H1 (cell line): ENCODE measurements at regions not wholly inside any gene's neighbourhood (a gene's known extent, or its start where the extent isn't known, plus 50 kb on each side); places are given as distances from the start of the nearest gene placed in this dataset.

Source experiments
- ASH2L ChIP-seq: fragments of 200-600, 300-600 bp; sonication (generic); IDR thresholded peaks from one replicate; pipeline ENCODE4 v1.7.1; 2017; ENCODE audit warnings: low read length
- EZH2 ChIP-seq: fragments of 200-600 bp; sonication (generic); IDR thresholded peaks from 2 replicates; pipeline ENCODE4 v1.7.1; 2012; ENCODE audit warnings: low read depth, mild to moderate bottlenecking, moderate library complexity, low read length, inconsistent platforms; ENCODE audit not compliant: severe bottlenecking
- FOSL1 ChIP-seq: IDR thresholded peaks from 2 replicates; pipeline ENCODE4 v1.6.1; 2011; ENCODE audit warnings: mild to moderate bottlenecking, low read depth, low read length, moderate library complexity; ENCODE audit not compliant: insufficient read depth
- NANOG ChIP-seq: IDR thresholded peaks from 2 replicates; pipeline ENCODE4 v1.6.1; 2011; ENCODE audit warnings: low read length, low read depth, mild to moderate bottlenecking, inconsistent platforms; ENCODE audit not compliant: insufficient read depth, poor library complexity, severe bottlenecking
- SRF ChIP-seq: IDR thresholded peaks from 2 replicates; pipeline ENCODE4 v1.6.1; 2011; ENCODE audit warnings: mild to moderate bottlenecking, low read depth, low read length, moderate library complexity
- SUZ12 ChIP-seq: fragments of 200-600 bp; sonication (generic); IDR thresholded peaks from 2 replicates; pipeline ENCODE4 v1.6.1; 2012; ENCODE audit warnings: mild to moderate bottlenecking, inconsistent platforms, low read length, moderate library complexity, mixed read lengths
- TF ChIP-seq, protein P1 (sequence below): fragments of 300-600 bp; sonication (generic); IDR thresholded peaks from 2 replicates; pipeline ENCODE4 v1.7.1; 2012; ENCODE audit warnings: low read length, moderate library complexity, mild to moderate bottlenecking, inconsistent platforms; ENCODE audit not compliant: insufficient replicate concordance
- TF ChIP-seq, protein P2 (sequence below): IDR thresholded peaks from 2 replicates; pipeline ENCODE4 v1.6.1; 2012; ENCODE audit warnings: low read length, inconsistent platforms
- TF ChIP-seq, protein P3 (sequence below): IDR thresholded peaks from 2 replicates; pipeline ENCODE4 v1.6.1; 2012; ENCODE audit warnings: inconsistent platforms

DNA sequence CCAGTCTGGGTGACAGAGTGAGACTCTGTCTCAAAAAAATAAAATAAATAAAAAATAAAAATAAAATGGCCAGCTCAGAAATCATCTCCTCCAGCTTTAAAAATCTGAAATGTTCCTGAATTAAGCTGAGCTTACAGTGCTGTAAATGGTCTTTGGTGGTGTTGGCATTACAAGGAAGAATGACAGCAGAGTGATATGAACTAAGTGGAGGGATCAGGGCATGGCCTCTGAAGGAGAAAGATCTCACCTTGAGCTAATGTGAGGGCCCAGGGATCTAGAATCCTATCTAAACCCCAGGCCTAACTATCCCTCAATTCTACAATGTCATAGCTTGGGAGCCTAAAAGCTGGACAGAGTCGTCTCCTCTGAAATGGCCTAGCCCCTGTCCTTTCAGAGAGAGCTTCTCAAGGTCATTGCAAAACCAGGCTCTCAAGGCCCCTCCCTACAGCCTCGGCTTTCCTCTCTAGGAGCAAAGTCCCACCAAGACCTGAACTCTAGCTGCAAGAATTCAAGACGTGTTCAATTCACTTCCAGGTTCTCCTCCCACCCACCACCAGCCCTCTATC is 345.4 kb downstream of the BUD13 start (continued):
- TF ChIP-seq, protein P1, sequence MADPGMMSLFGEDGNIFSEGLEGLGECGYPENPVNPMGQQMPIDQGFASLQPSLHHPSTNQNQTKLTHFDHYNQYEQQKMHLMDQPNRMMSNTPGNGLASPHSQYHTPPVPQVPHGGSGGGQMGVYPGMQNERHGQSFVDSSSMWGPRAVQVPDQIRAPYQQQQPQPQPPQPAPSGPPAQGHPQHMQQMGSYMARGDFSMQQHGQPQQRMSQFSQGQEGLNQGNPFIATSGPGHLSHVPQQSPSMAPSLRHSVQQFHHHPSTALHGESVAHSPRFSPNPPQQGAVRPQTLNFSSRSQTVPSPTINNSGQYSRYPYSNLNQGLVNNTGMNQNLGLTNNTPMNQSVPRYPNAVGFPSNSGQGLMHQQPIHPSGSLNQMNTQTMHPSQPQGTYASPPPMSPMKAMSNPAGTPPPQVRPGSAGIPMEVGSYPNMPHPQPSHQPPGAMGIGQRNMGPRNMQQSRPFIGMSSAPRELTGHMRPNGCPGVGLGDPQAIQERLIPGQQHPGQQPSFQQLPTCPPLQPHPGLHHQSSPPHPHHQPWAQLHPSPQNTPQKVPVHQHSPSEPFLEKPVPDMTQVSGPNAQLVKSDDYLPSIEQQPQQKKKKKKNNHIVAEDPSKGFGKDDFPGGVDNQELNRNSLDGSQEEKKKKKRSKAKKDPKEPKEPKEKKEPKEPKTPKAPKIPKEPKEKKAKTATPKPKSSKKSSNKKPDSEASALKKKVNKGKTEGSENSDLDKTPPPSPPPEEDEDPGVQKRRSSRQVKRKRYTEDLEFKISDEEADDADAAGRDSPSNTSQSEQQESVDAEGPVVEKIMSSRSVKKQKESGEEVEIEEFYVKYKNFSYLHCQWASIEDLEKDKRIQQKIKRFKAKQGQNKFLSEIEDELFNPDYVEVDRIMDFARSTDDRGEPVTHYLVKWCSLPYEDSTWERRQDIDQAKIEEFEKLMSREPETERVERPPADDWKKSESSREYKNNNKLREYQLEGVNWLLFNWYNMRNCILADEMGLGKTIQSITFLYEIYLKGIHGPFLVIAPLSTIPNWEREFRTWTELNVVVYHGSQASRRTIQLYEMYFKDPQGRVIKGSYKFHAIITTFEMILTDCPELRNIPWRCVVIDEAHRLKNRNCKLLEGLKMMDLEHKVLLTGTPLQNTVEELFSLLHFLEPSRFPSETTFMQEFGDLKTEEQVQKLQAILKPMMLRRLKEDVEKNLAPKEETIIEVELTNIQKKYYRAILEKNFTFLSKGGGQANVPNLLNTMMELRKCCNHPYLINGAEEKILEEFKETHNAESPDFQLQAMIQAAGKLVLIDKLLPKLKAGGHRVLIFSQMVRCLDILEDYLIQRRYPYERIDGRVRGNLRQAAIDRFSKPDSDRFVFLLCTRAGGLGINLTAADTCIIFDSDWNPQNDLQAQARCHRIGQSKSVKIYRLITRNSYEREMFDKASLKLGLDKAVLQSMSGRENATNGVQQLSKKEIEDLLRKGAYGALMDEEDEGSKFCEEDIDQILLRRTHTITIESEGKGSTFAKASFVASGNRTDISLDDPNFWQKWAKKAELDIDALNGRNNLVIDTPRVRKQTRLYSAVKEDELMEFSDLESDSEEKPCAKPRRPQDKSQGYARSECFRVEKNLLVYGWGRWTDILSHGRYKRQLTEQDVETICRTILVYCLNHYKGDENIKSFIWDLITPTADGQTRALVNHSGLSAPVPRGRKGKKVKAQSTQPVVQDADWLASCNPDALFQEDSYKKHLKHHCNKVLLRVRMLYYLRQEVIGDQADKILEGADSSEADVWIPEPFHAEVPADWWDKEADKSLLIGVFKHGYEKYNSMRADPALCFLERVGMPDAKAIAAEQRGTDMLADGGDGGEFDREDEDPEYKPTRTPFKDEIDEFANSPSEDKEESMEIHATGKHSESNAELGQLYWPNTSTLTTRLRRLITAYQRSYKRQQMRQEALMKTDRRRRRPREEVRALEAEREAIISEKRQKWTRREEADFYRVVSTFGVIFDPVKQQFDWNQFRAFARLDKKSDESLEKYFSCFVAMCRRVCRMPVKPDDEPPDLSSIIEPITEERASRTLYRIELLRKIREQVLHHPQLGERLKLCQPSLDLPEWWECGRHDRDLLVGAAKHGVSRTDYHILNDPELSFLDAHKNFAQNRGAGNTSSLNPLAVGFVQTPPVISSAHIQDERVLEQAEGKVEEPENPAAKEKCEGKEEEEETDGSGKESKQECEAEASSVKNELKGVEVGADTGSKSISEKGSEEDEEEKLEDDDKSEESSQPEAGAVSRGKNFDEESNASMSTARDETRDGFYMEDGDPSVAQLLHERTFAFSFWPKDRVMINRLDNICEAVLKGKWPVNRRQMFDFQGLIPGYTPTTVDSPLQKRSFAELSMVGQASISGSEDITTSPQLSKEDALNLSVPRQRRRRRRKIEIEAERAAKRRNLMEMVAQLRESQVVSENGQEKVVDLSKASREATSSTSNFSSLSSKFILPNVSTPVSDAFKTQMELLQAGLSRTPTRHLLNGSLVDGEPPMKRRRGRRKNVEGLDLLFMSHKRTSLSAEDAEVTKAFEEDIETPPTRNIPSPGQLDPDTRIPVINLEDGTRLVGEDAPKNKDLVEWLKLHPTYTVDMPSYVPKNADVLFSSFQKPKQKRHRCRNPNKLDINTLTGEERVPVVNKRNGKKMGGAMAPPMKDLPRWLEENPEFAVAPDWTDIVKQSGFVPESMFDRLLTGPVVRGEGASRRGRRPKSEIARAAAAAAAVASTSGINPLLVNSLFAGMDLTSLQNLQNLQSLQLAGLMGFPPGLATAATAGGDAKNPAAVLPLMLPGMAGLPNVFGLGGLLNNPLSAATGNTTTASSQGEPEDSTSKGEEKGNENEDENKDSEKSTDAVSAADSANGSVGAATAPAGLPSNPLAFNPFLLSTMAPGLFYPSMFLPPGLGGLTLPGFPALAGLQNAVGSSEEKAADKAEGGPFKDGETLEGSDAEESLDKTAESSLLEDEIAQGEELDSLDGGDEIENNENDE, result no peak
- TF ChIP-seq FOSL1 (no peak), SRF (no peak), EZH2 (no peak), SUZ12 (no peak), NANOG (no peak), ASH2L (no peak)
- TF ChIP-seq, protein P2, sequence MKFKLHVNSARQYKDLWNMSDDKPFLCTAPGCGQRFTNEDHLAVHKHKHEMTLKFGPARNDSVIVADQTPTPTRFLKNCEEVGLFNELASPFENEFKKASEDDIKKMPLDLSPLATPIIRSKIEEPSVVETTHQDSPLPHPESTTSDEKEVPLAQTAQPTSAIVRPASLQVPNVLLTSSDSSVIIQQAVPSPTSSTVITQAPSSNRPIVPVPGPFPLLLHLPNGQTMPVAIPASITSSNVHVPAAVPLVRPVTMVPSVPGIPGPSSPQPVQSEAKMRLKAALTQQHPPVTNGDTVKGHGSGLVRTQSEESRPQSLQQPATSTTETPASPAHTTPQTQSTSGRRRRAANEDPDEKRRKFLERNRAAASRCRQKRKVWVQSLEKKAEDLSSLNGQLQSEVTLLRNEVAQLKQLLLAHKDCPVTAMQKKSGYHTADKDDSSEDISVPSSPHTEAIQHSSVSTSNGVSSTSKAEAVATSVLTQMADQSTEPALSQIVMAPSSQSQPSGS, result no peak
- TF ChIP-seq, protein P3, sequence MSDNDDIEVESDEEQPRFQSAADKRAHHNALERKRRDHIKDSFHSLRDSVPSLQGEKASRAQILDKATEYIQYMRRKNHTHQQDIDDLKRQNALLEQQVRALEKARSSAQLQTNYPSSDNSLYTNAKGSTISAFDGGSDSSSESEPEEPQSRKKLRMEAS, result no peak
